ENCODE measurements at regions not wholly inside any gene's neighbourhood (a gene's known extent, or its start where the extent isn't known, plus 50 kb on each side); places are given as distances from the start of the nearest gene placed in this dataset.

DNA sequence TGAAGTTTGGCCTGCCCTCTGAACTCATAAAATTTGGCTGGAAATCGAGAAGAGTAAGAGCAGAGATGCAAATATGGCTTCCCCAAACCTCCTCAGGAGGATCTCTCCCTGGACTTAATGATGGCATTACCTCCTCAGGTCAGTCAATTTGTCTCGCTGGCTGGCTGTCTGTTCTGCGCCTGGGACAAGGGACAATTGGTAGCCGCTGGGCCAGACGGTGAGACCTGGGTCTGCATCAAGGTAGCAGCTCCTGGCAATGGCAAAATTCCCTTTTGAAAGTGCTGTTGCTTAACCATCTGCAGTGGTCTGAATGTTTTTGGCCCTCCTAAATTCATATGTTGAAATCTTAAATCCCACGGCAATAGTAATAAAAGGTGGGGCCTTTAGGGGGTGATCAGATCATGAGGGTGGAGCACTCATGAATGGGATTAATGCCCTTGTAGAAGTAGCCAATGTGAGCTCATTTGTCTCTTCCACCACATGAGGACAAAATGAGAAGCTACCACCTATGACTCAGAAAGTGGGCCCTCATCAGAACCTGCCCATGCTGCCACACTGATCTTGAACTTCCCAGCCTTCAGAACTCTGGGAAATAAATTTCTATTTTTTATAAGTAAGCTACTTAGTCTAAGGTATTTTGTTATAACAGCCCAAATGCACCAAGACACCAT is 439.3 kb upstream of the KLF4 start:
- DNase-seq (ENCODE audit: low read depth in 4 of 4, low spot score in 3 of 4): no peak

GRCh38 chr9:107927276-107927675 is 437.7 kb upstream of the KLF4 start:
- DNase-seq (ENCODE audit: low read depth in 4 of 4, low spot score in 3 of 4): no peak

- DNase-seq (ENCODE audit: low read depth in 4 of 4, low spot score in 3 of 4): no peak
These were observed 436.3 kb upstream of the KLF4 start for GRCh38 chr9:107925749-107926297.

DNA sequence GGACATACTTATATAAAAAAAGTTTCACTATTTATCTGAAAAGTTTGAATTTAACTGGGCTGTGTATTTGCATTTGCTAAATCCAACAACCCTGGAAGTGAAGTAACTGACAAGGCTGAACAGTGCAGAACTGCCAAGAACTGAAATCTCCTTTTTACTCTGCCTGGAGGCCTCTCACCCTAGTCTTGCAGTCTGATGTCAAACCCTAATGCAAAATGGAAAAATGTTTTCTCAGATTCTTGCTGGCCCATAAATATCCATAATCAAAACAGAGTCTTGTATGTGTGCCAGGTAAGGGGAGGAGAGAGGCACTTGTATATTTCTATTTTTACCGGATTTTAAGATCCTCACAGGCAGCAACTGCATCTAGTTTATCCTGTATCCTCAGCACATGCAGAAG is 432.7 kb upstream of the KLF4 start:
- no peak for DNase-seq (ENCODE audit: low read depth in 4 of 4, low spot score in 3 of 4)

GRCh38 chr9:107919263-107919662 is 429.7 kb upstream of the KLF4 start:
- no peak for DNase-seq (ENCODE audit: low read depth in 4 of 4, low spot score in 3 of 4)

DNA sequence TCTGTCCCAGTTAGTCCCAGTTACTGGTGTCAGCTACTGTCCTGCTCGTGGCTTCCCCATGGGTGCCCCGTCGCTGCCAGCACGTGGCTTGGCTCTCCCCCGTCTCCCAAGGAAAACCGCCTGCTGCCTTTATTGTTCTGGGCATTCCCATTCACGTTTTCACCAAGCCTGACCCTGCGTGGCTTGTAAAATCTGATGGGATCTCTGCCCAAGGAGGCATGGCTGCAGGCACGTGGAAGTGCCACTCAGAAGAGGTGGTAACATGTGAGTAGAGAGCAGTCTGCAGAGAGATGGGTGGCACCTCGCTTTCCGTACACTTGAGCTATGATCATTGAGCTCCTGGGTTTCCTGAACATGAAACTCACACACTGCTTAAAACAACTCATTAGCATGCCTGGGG is 429.2 kb upstream of the KLF4 start:
- no peak for DNase-seq (ENCODE audit: low read depth in 4 of 4, low spot score in 3 of 4)

GRCh38 chr9:107914151-107914550 is 424.6 kb upstream of the KLF4 start:
- no peak for DNase-seq (ENCODE audit: low read depth in 4 of 4, low spot score in 3 of 4)

DNA sequence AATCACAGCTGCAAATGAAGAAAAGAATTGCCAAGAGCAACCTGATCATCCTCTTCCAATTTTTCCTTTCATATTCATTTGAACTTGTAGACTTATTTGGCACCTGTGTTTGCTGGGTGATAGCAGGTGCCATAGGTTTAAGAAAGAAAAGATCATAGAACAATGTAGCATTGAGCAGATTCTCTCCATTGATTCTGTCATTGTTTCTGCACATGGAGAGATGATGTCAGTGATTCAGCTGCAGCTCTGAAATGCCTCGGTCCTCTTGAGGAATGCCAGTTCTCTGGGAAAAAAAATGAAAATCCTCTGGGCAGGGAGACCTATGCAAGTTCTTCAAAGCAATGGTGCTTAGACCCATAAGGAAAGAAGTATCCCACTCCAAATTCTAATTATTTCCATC is 418.1 kb upstream of the KLF4 start:
- DNase-seq (ENCODE audit: low read depth in 4 of 4, low spot score in 3 of 4): no peak

DNA sequence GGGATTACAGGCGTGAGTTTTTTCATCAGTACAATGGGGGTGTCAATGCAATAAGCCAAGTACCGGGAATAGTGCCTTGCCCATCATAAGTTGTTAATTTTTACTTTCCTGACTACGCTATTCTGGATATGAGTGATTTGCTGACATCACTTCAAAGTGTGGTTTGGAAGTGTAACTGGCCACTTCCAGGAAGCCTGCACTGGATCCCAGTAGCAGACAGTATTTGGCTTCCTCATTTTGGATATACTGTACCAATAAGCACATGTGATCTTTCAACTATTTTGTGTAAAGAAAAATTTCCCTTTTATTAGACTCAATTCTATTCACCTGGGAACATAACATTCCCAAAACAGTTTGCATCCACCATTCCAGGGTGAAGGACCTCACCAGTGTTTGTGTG is 417.7 kb upstream of the KLF4 start:
- DNase-seq (ENCODE audit: low read depth in 4 of 4, low spot score in 3 of 4): no peak

DNA sequence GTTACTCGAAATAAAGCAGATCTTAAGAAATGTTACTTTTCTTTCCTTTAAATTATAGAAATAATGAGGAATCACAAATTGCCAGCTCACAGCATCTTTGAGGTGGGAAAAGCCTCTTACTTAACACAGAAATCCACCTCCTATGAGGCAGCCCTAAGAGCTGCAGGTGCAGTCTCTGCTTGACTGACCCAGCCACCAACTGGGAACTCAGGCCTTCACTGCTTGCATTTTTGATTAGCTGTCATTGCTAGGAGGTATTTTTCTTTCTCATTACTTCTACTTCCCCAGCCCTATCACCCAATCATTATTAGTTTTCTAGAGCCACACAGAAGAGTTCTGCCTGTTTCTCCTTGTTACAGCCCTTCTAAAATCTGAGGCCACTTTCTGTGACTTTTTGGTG is 416.5 kb upstream of the KLF4 start:
- no peak for DNase-seq (ENCODE audit: low read depth in 4 of 4, low spot score in 3 of 4)

GRCh38 chr9:107905308-107906020 is 415.9 kb upstream of the KLF4 start:
- DNase-seq (ENCODE audit: low read depth in 4 of 4, low spot score in 3 of 4): no peak

DNA sequence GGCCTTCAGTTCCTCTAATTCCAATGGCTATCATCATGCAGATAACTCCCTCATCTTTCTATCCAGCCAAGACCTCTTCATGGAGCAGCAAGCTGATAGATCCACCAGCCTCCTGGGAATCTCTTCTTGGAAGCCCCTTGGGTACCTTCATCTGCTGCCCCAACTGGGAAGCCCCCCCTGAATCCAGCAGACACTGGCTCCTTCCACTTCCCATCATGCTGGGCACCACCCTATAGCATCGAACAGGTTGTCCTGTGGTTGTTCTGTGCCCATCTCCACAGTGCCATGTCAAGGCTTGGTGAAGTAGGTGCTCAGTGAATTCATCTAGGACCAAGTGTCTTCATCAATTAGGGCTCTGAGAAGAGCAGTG is 410.4 kb upstream of the KLF4 start:
- DNase-seq (ENCODE audit: low read depth in 4 of 4, low spot score in 3 of 4): no peak

DNA sequence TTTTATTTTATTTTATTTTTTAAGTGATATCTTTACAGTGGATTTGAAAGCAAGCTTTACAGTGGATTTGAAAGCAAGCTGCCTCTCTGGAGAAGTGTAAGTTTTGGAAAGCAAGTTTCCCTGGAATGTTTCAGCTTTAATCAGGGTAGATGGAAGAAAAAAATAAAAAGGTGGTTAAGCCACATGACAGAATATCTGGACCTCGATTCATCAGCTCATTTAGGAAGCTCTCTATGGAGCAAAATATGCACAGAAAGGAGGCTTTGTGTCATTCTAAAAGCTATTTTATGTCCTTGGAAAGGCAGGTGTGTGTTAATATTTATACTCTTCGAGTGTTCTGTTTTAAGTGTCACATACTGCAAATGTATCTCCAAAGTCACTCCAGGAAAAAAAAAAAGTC is 409.2 kb upstream of the KLF4 start:
- DNase-seq (ENCODE audit: low read depth in 4 of 4, low spot score in 3 of 4): no peak

- DNase-seq (ENCODE audit: low read depth in 4 of 4, low spot score in 3 of 4): no peak
These were observed 407.0 kb upstream of the KLF4 start for GRCh38 chr9:107896544-107896943.

GRCh38 chr9:107895501-107896001 is 406.0 kb upstream of the KLF4 start:
- no peak for DNase-seq (ENCODE audit: low read depth in 4 of 4, low spot score in 3 of 4)

- peak; percentile 37 to 52 (median 45) for DNase-seq (ENCODE audit: low read depth in 4 of 4, low spot score in 3 of 4)
These were observed 405.1 kb upstream of the KLF4 start for GRCh38 chr9:107894572-107895261.

DNA sequence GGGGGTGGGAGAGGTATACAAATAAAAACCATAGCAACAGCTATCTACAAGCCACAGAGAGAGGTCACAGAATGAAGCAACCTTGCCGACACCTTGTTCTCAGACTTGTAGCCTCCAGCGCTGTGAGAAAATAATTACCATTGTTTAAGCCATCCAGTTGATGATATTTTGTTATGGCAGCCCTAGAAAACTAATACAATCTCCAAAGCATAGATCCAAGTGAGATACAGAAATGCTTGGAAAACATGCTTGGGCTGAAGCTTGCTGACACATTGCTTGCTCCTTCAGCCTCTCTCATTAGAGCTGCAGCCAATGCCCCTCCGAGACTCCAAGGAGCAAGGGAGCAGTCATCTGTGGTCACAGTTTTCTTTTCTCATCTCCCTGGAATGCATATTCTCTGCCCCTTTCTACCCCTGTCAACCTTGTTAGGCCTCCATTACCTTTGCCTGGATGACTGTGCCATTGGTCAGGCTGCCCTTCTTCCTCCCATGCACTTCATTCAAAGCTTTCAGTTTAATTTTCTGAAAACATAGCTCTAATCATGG is 401.4 kb upstream of the KLF4 start:
- no peak for DNase-seq (ENCODE audit: low read depth in 4 of 4, low spot score in 3 of 4)

- no peak for DNase-seq (ENCODE audit: low read depth in 4 of 4, low spot score in 3 of 4)
These were observed 399.2 kb upstream of the KLF4 start for GRCh38 chr9:107888773-107889227.

GRCh38 chr9:107886826-107887225 is 397.3 kb upstream of the KLF4 start:
- DNase-seq (ENCODE audit: low read depth in 4 of 4, low spot score in 3 of 4): no peak

- DNase-seq (ENCODE audit: low read depth in 4 of 4, low spot score in 3 of 4): no peak
These were observed 394.0 kb upstream of the KLF4 start for GRCh38 chr9:107883496-107884124.

Data from left renal pelvis (tissue), 4 donors.